ENCODE measurements at regions not wholly inside any gene's neighbourhood (a gene's known extent, or its start where the extent isn't known, plus 50 kb on each side); places are given as distances from the start of the nearest gene placed in this dataset.

GRCh38 chr17:34126965-34127364, 128.1 kb upstream of the CCL2 start:
- Histone ChIP-seq H3K4me3 (ENCODE audit: insufficient read depth, low read length) (no peak overlapping the region), H3K27me3 (ENCODE audit: insufficient read depth, low read length) (no peaks in the 10 kb centered on the region), H3K27ac (ENCODE audit: low read depth, low read length) (no peak overlapping the region), H3K79me2 (ENCODE audit: insufficient read depth, low read length) (no peaks in the 10 kb centered on the region), H4K20me1 (ENCODE audit: insufficient read depth, low read length) (no peaks in the 10 kb centered on the region), H3K4me2 (ENCODE audit: insufficient read depth, low read length) (no peak overlapping the region), H3K4me1 (ENCODE audit: insufficient read depth, low read length) (no peaks in the 10 kb centered on the region), H2AFZ (ENCODE audit: low read length) (no peak overlapping the region), H3K9me3 (ENCODE audit: low read depth, low read length) (no peaks in the 10 kb centered on the region), H3K36me3 (ENCODE audit: insufficient read depth, low read length) (no peaks in the 10 kb centered on the region)
- no peak for TF ChIP-seq CTCF (IDR thresholded peaks at IDR 0.05; ENCODE audit: extremely low read depth, low read depth, low read length)
- DNase-seq (ENCODE audit: insufficient read length, low spot score, missing footprints) = no peak

- Histone ChIP-seq H3K4me1 (ENCODE audit: insufficient read depth, low read length) (no peaks in the 10 kb centered on the region), H3K27me3 (ENCODE audit: insufficient read depth, low read length) (no peaks in the 10 kb centered on the region), H3K4me3 (ENCODE audit: insufficient read depth, low read length) (no peak overlapping the region), H3K79me2 (ENCODE audit: insufficient read depth, low read length) (no peaks in the 10 kb centered on the region), H3K27ac (ENCODE audit: low read depth, low read length) (no peak overlapping the region), H3K36me3 (ENCODE audit: insufficient read depth, low read length) (no peaks in the 10 kb centered on the region), H4K20me1 (ENCODE audit: insufficient read depth, low read length) (no peaks in the 10 kb centered on the region), H2AFZ (ENCODE audit: low read length) (no peak overlapping the region), H3K9me3 (ENCODE audit: low read depth, low read length) (no peaks in the 10 kb centered on the region), H3K4me2 (ENCODE audit: insufficient read depth, low read length) (no peak overlapping the region)
- no peak for DNase-seq (ENCODE audit: insufficient read length, low spot score, missing footprints)
- no peak for TF ChIP-seq CTCF (IDR thresholded peaks at IDR 0.05; ENCODE audit: extremely low read depth, low read depth, low read length)
Observed at GRCh38 chr17:34130544-34130943, 124.5 kb upstream of the CCL2 start.

DNA sequence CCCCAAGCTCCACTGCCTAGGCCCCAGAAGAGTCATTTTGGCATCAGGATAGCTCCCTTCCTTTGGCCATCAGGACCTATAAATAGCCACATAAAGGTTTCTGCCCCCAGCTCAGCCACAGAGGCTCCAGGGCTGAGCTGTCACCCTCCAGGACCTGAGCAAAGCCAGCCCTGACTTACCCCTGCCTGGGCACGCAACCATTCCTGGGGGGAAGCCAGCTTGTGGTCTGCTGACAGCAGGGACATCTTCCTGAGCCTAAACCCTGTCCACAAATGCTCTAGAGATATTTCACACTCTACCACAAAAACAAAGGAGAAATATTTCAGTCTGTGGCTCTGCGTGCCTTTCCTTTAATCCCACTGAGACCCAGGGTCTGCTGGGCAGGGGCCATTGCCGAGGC, 123.7 kb upstream of the CCL2 start:
- H3K79me2 ChIP-seq (ENCODE audit: insufficient read depth, low read length) = no peaks in the 10 kb centered on the region
- H3K27ac ChIP-seq (ENCODE audit: low read depth, low read length) = no peak overlapping the region
- no peak overlapping the region for H3K4me3 ChIP-seq (ENCODE audit: insufficient read depth, low read length)
- no peaks in the 10 kb centered on the region for H3K27me3 ChIP-seq (ENCODE audit: insufficient read depth, low read length)
- H3K9me3 ChIP-seq (ENCODE audit: low read depth, low read length) = no peaks in the 10 kb centered on the region
- no peak overlapping the region for H2AFZ ChIP-seq (ENCODE audit: low read length)
- TF ChIP-seq CTCF (IDR thresholded peaks at IDR 0.05; ENCODE audit: extremely low read depth, low read depth, low read length) = no peak
- DNase-seq (ENCODE audit: insufficient read length, low spot score, missing footprints) = no peak
- H3K4me1 ChIP-seq (ENCODE audit: insufficient read depth, low read length) = no peaks in the 10 kb centered on the region
- no peak overlapping the region for H3K4me2 ChIP-seq (ENCODE audit: insufficient read depth, low read length)
- no peaks in the 10 kb centered on the region for H4K20me1 ChIP-seq (ENCODE audit: insufficient read depth, low read length)
- H3K36me3 ChIP-seq (ENCODE audit: insufficient read depth, low read length) = no peaks in the 10 kb centered on the region

DNA sequence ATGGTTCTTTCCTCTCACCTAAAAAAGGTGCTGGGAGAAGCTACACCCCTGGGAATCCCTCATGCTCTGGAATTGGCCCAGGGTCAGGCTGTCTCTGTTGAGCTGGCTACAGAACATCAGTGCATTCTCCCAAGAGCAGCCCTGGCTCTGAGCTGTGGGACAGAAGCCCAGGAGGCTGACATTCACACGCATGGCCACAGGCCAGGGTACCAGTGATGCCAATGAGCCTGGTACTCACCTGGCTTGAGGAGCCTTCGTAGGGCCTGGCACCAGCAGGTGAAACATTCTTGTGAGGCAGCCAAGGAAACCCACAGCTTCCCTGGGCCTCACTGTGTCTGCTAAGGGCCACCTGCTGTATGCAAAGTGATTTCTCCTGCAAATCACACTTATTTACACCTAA, 121.7 kb upstream of the CCL2 start:
- no peak for TF ChIP-seq CTCF (IDR thresholded peaks at IDR 0.05; ENCODE audit: extremely low read depth, low read depth, low read length)
- H3K36me3 ChIP-seq (ENCODE audit: insufficient read depth, low read length) = no peaks in the 10 kb centered on the region
- no peaks in the 10 kb centered on the region for H3K79me2 ChIP-seq (ENCODE audit: insufficient read depth, low read length)
- H3K27me3 ChIP-seq (ENCODE audit: insufficient read depth, low read length) = no peaks in the 10 kb centered on the region
- no peak overlapping the region for H3K27ac ChIP-seq (ENCODE audit: low read depth, low read length)
- no peaks in the 10 kb centered on the region for H4K20me1 ChIP-seq (ENCODE audit: insufficient read depth, low read length)
- no peaks in the 10 kb centered on the region for H3K9me3 ChIP-seq (ENCODE audit: low read depth, low read length)
- no peak overlapping the region for H3K4me3 ChIP-seq (ENCODE audit: insufficient read depth, low read length)
- no peak overlapping the region for H3K4me2 ChIP-seq (ENCODE audit: insufficient read depth, low read length)
- H2AFZ ChIP-seq (ENCODE audit: low read length) = no peak overlapping the region
- DNase-seq (ENCODE audit: insufficient read length, low spot score, missing footprints) = no peak
- H3K4me1 ChIP-seq (ENCODE audit: insufficient read depth, low read length) = no peaks in the 10 kb centered on the region
